ENCODE measurements at regions not wholly inside any gene's neighbourhood (a gene's known extent, or its start where the extent isn't known, plus 50 kb on each side); places are given as distances from the start of the nearest gene placed in this dataset.

- TF ChIP-seq CTCF (conservative IDR thresholded peaks at IDR 0.05) = no peak
- Histone ChIP-seq H3K23me2 (ENCODE audit: insufficient read length, low read depth, low read length, poor library complexity, severe bottlenecking) (no peaks in the 10 kb centered on the region), H4K5ac (ENCODE audit: insufficient read length, low read depth, low read length) (no peak overlapping the region), H2AK5ac (ENCODE audit: insufficient read length, low read length) (no peak overlapping the region), H2BK120ac (ENCODE audit: low read depth, low read length, poor library complexity, severe bottlenecking) (no peak overlapping the region), H3K79me1 (ENCODE audit: insufficient read depth, low read depth, low read length, poor library complexity, severe bottlenecking) (no peaks in the 10 kb centered on the region), H3T11ph (ENCODE audit: low read length) (no peak overlapping the region), H3K27ac (ENCODE audit: insufficient read length, low read depth, low read length) (no peak overlapping the region), H3K18ac (ENCODE audit: insufficient read length, low read depth, low read length) (no peak overlapping the region), H2BK12ac (ENCODE audit: insufficient read length, low read depth, low read length) (no peak overlapping the region), H3K27me3 (ENCODE audit: insufficient read depth, low read length) (no peaks in the 10 kb centered on the region), H3K4me2 (ENCODE audit: insufficient read depth, insufficient read length, low read length) (no peak overlapping the region), H3K23ac (ENCODE audit: insufficient read length, low read depth, low read length) (no peak overlapping the region), H3K4me1 (ENCODE audit: insufficient read depth, low read length) (no peaks in the 10 kb centered on the region), H4K91ac (ENCODE audit: insufficient read length, low read depth, low read length) (no peak overlapping the region), H3K4ac (ENCODE audit: low read depth, low read length) (no peak overlapping the region), H3K9ac (ENCODE audit: extremely low read depth, insufficient read length, low read length) (no peak overlapping the region), H4K8ac (replicated peaks; ENCODE audit: insufficient read length, low read depth, low read length) (no peak overlapping the region), H2AFZ (ENCODE audit: low read length) (no peak overlapping the region), H3K9me3 (ENCODE audit: control insufficient read depth, low read depth, low read length) (no peaks in the 10 kb centered on the region), H3K56ac (ENCODE audit: insufficient read length, low read depth, low read length) (no peak overlapping the region), H2BK5ac (ENCODE audit: insufficient read length, low read length) (no peak overlapping the region), H2BK15ac (ENCODE audit: low read depth, low read length) (no peak overlapping the region), H3K79me2 (ENCODE audit: insufficient read depth, low read length) (no peaks in the 10 kb centered on the region), H2BK20ac (ENCODE audit: low read depth, low read length, poor library complexity, severe bottlenecking) (no peak overlapping the region), H4K20me1 (ENCODE audit: control insufficient read depth, insufficient read depth, insufficient read length) (no peaks in the 10 kb centered on the region), H3K14ac (ENCODE audit: insufficient read depth, low read length) (no peak overlapping the region)
- H3K9me3 Mint-ChIP-seq = no peaks in the 10 kb centered on the region; a peak in 2 of 5 replicates
- DNase-seq = no peak
- H3K27me3 Mint-ChIP-seq (ENCODE audit: low read depth) = no peaks in the 10 kb centered on the region; the same call in 1 of the 2 replicates
- H3K36me3 Mint-ChIP-seq (ENCODE audit: insufficient read depth in 1 of 3, low read depth in 3 of 3) = no peaks in the 10 kb centered on the region
- H3K27ac Mint-ChIP-seq = peak overlapping the region in 1 of 3 experiments; percentile 79; a peak in 1 of 7 replicates
- no peaks in the 10 kb centered on the region for H3K4me1 Mint-ChIP-seq
- no peak overlapping the region for H3K4me3 Mint-ChIP-seq
- no CpG with 5 or more reads among the region's 1 CpG for WGBS (ENCODE audit: extremely low coverage, insufficient read length, low lambda C conversion rate)
Observed at GRCh38 chr10:108439397-108439796, 1274.9 kb upstream of the SORCS1 start.

Measured in H9 (cell line).